GM12878 (cell line): ENCODE measurements at regions not wholly inside any gene's neighbourhood (a gene's known extent, or its start where the extent isn't known, plus 50 kb on each side); places are given as distances from the start of the nearest gene placed in this dataset.
A peak's percentile ranks its signal among the peaks of the same experiment; 100 is the strongest.

Experiments used
- ATAC-seq: fragments of 200-7000 bp; cut with Tn5 transposase; 3 replicates; pipeline ENCODE4 v1.9.1; 2020; ENCODE audit warnings: mild to moderate bottlenecking, moderate library complexity
- BruUV-seq: library from RNA; stranded (reverse); fragments of 400-500 nt; replicated peaks from 2 replicates; lab custom pipeline; 2021; lab: Mats Ljungman, UMichigan
- CTCF ChIA-PET: fragments of 300-600 bp; sonication (Branson Sonifier 250); formaldehyde crosslinking; extraction: SDS; loops from one replicate; lab custom pipeline; 2021; ENCODE audit warnings: inconsistent platforms; lab: Yijun Ruan, JAX
- POLR2A ChIA-PET: fragments of 350-600 bp; formaldehyde crosslinking; extraction: SDS; loops from one replicate; lab custom pipeline; 2021; ENCODE audit warnings: inconsistent platforms; lab: Charles Lee
- RAD21 ChIA-PET: fragments of 300-600 bp; sonication (Branson Sonifier 250); formaldehyde crosslinking; loops from one replicate; lab custom pipeline; 2023; ENCODE audit warnings: antibody characterized with exemption; ENCODE audit not compliant: unreplicated experiment; lab: Charles Lee
- SMC1A ChIA-PET: fragments of 300-600 bp; sonication (Branson Sonifier 250); formaldehyde crosslinking; loops from one replicate; lab custom pipeline; 2023; ENCODE audit not compliant: unreplicated experiment, uncharacterized antibody; lab: Charles Lee
- DNase-seq: peaks from one replicate; pipeline ENCODE4 v3.0.0-alpha.2; 2011; ENCODE audit warnings: low read depth, low spot score
- FAIRE-seq: peaks from 3 replicates; lab custom pipeline; 2011; peaks lifted over from hg19 to GRCh38; lab: Jason Lieb, UNC
- H2AFZ ChIP-seq: 2 replicates; pipeline ENCODE4 v1.6.0; 2011; ENCODE audit warnings: low read depth, low read length, control low read depth; ENCODE audit not compliant: control insufficient read depth
- H3K27ac ChIP-seq: 2 replicates; pipeline ENCODE4 v1.5.1; 2011; ENCODE audit warnings: control low read depth; ENCODE audit not compliant: control insufficient read depth, insufficient read depth
- H3K27me3 ChIP-seq, 2 experiments: replicated peaks in 1 of 2; 2 replicates each; pipeline versions ENCODE4 v1.6.0 to v1.6.1; 2011; ENCODE audit warnings: low read length in 1 of 2; ENCODE audit not compliant: control insufficient read depth in 2 of 2, insufficient read depth in 2 of 2
- H3K36me3 ChIP-seq, 2 experiments: 2 replicates each; pipeline ENCODE4 v1.5.1; 2011; ENCODE audit warnings: low read length in 1 of 2; ENCODE audit not compliant: control insufficient read depth in 2 of 2, insufficient read depth in 2 of 2
- H3K4me1 ChIP-seq: 2 replicates; pipeline ENCODE4 v1.6.1; 2011; ENCODE audit warnings: mild to moderate bottlenecking, low read length, moderate library complexity, mixed read lengths; ENCODE audit not compliant: control insufficient read depth, insufficient read depth
- H3K4me2 ChIP-seq: 2 replicates; pipeline ENCODE4 v1.6.0; 2011; ENCODE audit warnings: control low read depth; ENCODE audit not compliant: control insufficient read depth, insufficient read depth
- H3K4me3 ChIP-seq: fragments of 200-600 bp; sonication (generic); 2 replicates; pipeline ENCODE4 v1.5.1; 2016
- H3K79me2 ChIP-seq: 2 replicates; pipeline ENCODE4 v1.6.0; 2011; ENCODE audit warnings: low read length; ENCODE audit not compliant: control insufficient read depth, insufficient read depth
- H3K9ac ChIP-seq: 2 replicates; pipeline ENCODE4 v1.8.0; 2011; ENCODE audit warnings: low read length, control low read depth, mixed read lengths; ENCODE audit not compliant: control insufficient read depth, insufficient read depth
- H3K9me3 ChIP-seq: replicated peaks from 3 replicates; pipeline ENCODE4 v1.5.1; 2011; ENCODE audit warnings: mild to moderate bottlenecking, low read length; ENCODE audit not compliant: control insufficient read depth, insufficient read depth
- H4K20me1 ChIP-seq: 2 replicates; pipeline ENCODE4 v1.6.0; 2011; ENCODE audit not compliant: control insufficient read depth, insufficient read depth
- EED ChIP-seq: sonication (generic); IDR thresholded peaks from 2 replicates; pipeline ENCODE4 v1.6.1; 2016; ENCODE audit warnings: antibody characterized with exemption, low read depth
- NFXL1 ChIP-seq: fragments of 450-650 bp; IDR thresholded peaks from 2 replicates; pipeline ENCODE4 v1.6.1; 2017; ENCODE audit warnings: antibody characterized with exemption, mild to moderate bottlenecking, borderline replicate concordance
- POU2F2 ChIP-seq: IDR thresholded peaks from 3 replicates; pipeline ENCODE4 v1.6.1; 2011; ENCODE audit warnings: low read depth, mild to moderate bottlenecking, low read length, borderline replicate concordance
- RUNX3 ChIP-seq: IDR thresholded peaks from 2 replicates; pipeline ENCODE4 v1.6.1; 2012; ENCODE audit warnings: low read length, inconsistent platforms
- SMARCA5 ChIP-seq: fragments of 450-650 bp; IDR thresholded peaks from 2 replicates; pipeline ENCODE4 v1.6.1; 2017; ENCODE audit warnings: mild to moderate bottlenecking
- TCF12 ChIP-seq: IDR thresholded peaks from 2 replicates; pipeline ENCODE4 v1.6.1; 2011; ENCODE audit warnings: low read depth, mild to moderate bottlenecking, low read length
- TCF3 ChIP-seq: IDR thresholded peaks from 2 replicates; pipeline ENCODE4 v1.6.1; 2012; ENCODE audit warnings: low read depth, mild to moderate bottlenecking, low read length, borderline replicate concordance; ENCODE audit not compliant: insufficient read depth
- WGBS: methylation state at CpG from one replicate; pipeline ENCODE4 v1.1.6; 2016; ENCODE audit warnings: low lambda C conversion rate; ENCODE audit not compliant: insufficient replicate concordance, insufficient coverage; ENCODE audit errors: missing lambda C conversion rate; 5-methylcytosine and 5-hydroxymethylcytosine counted together
- in situ Hi-C: fragments of 300-500 bp; cut with MboI; formaldehyde crosslinking; loops from 9 replicates; pipeline ENCODE4 v1.14.3; 2018; ENCODE audit warnings: mixed read lengths
- intact Hi-C: fragments of 100-400 bp; cut with micrococcal nuclease; formaldehyde crosslinking; loops from one replicate; pipeline ENCODE4 v1.14.2; 2022; ENCODE audit not compliant: unreplicated experiment
- TF ChIP-seq, protein P1 (sequence below): fragments of 450-650 bp; formaldehyde crosslinking; IDR thresholded peaks from 2 replicates; pipeline ENCODE4 v1.4.0; 2020; ENCODE audit warnings: mild to moderate bottlenecking, moderate library complexity
- TF ChIP-seq, protein P2 (sequence below): fragments of 450-650 bp; IDR thresholded peaks from 2 replicates; pipeline ENCODE4 v1.6.1; 2016; ENCODE audit warnings: mild to moderate bottlenecking
- TF ChIP-seq, protein P3 (sequence below): fragments of 450-650 bp; IDR thresholded peaks from 2 replicates; pipeline ENCODE4 v1.6.1; 2017; ENCODE audit warnings: mild to moderate bottlenecking

DNA sequence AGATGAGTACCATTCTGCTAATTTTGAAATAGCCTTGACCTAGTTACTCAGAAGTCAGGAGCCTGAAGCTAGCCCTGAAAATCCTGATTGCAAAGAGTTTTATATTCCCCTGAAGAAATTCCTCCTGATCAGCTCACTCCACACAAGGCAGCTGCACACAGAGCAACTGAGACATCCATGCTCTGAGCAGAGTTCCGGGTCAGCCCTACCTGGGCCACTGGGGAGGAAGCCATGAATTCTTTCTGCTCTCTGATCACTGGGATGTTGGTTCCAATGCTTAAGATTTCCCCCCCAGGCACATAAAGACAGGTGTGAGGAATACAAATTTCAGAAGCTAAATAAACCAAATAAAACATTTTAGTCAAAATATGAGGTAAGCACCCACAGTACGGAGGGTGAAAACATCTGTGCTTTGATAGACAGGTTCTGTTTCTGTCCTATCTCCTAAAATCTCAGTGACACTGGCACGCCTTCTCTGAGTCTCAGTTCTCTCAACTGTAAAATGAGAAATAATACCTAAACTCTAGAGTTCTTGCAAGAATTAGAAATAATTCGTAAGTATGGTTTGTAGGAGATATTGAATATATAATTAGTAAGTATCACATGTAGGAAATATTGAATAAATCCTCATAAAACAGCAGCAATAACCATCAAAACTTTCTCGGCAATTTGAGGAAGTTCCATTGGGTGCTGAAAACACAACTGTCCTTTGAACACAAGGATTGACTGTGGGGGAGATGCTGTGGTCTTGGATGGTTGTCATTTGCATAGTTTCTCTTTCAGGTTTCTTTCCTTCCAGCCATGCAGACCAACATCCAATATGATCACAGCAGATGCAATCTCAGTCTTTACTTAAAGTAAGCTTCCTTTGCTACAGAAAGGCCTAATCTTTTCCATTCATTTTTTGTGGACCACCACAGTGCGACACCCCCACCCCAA lies 133.0 kb upstream of the TNS3 start:
- intact Hi-C loops (no loop called here), in situ Hi-C loops (no loop called here)
- H3K79me2 ChIP-seq, result no peaks in the 10 kb centered on the region
- no TSS peak for BruUV-seq
- peak; percentile 27 for DNase-seq
- peak; percentile 98 for FAIRE-seq
- no peak overlapping the region for H3K27ac ChIP-seq
- TF ChIP-seq NFXL1, result no peak
- TF ChIP-seq, protein P1, sequence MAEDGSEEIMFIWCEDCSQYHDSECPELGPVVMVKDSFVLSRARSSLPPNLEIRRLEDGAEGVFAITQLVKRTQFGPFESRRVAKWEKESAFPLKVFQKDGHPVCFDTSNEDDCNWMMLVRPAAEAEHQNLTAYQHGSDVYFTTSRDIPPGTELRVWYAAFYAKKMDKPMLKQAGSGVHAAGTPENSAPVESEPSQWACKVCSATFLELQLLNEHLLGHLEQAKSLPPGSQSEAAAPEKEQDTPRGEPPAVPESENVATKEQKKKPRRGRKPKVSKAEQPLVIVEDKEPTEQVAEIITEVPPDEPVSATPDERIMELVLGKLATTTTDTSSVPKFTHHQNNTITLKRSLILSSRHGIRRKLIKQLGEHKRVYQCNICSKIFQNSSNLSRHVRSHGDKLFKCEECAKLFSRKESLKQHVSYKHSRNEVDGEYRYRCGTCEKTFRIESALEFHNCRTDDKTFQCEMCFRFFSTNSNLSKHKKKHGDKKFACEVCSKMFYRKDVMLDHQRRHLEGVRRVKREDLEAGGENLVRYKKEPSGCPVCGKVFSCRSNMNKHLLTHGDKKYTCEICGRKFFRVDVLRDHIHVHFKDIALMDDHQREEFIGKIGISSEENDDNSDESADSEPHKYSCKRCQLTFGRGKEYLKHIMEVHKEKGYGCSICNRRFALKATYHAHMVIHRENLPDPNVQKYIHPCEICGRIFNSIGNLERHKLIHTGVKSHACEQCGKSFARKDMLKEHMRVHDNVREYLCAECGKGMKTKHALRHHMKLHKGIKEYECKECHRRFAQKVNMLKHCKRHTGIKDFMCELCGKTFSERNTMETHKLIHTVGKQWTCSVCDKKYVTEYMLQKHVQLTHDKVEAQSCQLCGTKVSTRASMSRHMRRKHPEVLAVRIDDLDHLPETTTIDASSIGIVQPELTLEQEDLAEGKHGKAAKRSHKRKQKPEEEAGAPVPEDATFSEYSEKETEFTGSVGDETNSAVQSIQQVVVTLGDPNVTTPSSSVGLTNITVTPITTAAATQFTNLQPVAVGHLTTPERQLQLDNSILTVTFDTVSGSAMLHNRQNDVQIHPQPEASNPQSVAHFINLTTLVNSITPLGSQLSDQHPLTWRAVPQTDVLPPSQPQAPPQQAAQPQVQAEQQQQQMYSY (CRISPR knock-in tag), result no peak
- TF ChIP-seq, protein P2, sequence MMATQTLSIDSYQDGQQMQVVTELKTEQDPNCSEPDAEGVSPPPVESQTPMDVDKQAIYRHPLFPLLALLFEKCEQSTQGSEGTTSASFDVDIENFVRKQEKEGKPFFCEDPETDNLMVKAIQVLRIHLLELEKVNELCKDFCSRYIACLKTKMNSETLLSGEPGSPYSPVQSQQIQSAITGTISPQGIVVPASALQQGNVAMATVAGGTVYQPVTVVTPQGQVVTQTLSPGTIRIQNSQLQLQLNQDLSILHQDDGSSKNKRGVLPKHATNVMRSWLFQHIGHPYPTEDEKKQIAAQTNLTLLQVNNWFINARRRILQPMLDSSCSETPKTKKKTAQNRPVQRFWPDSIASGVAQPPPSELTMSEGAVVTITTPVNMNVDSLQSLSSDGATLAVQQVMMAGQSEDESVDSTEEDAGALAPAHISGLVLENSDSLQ, result peak; percentile 45; the same call in 1 of the 2 replicates
- TF ChIP-seq, protein P3, sequence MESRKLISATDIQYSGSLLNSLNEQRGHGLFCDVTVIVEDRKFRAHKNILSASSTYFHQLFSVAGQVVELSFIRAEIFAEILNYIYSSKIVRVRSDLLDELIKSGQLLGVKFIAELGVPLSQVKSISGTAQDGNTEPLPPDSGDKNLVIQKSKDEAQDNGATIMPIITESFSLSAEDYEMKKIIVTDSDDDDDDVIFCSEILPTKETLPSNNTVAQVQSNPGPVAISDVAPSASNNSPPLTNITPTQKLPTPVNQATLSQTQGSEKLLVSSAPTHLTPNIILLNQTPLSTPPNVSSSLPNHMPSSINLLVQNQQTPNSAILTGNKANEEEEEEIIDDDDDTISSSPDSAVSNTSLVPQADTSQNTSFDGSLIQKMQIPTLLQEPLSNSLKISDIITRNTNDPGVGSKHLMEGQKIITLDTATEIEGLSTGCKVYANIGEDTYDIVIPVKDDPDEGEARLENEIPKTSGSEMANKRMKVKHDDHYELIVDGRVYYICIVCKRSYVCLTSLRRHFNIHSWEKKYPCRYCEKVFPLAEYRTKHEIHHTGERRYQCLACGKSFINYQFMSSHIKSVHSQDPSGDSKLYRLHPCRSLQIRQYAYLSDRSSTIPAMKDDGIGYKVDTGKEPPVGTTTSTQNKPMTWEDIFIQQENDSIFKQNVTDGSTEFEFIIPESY, result no peak
- TF ChIP-seq RUNX3, result peak; percentile 82
- peak; percentile 46; the same call in 1 of the 2 replicates for TF ChIP-seq EED
- TF ChIP-seq TCF3, result no peak
- peak; percentile 89 for TF ChIP-seq POU2F2
- 0 out of 2 replicates have a peak, but pooled peaks have one; percentile 19 for TF ChIP-seq TCF12
- TF ChIP-seq SMARCA5, result no peak
- no peak overlapping the region for H3K9ac ChIP-seq
- H3K9me3 ChIP-seq, result no peaks in the 10 kb centered on the region
- H3K27me3 ChIP-seq, result no peaks in the 10 kb centered on the region
- ChIA-PET RAD21 (no interaction called here), SMC1A (no interaction called here), CTCF (no interaction called here), POLR2A (no interaction called here)
- WGBS, result 26% methylated on average over 6 of the region's 6 CpGs
- H3K4me2 ChIP-seq, result peak overlapping the region; percentile 70
- 0 out of 2 replicates have a peak overlapping the region, but pooled peaks have one; percentile 3 for H3K4me3 ChIP-seq
- no peaks in the 10 kb centered on the region for H3K36me3 ChIP-seq
- peaks cover 12% of the 10 kb centered on the region for H3K4me1 ChIP-seq
- H2AFZ ChIP-seq, result no peak overlapping the region
- peak; percentile 79 for ATAC-seq
- no peaks in the 10 kb centered on the region for H4K20me1 ChIP-seq
